Lung (tissue), 11 donors: ENCODE measurements at regions not wholly inside any gene's neighbourhood (a gene's known extent, or its start where the extent isn't known, plus 50 kb on each side); places are given as distances from the start of the nearest gene placed in this dataset.
A peak's percentile ranks its signal among the peaks of the same experiment; 100 is the strongest.

ENCODE experiments used
- ATAC-seq: fragments of 200-7000 bp; cut with Tn5 transposase; one replicate; pipeline ENCODE4 v1.9.1; 2020; ENCODE audit warnings: moderate number of reproducible peaks; ENCODE audit not compliant: insufficient read depth, low FRiP score
- DNase-seq, 3 donors: peaks; one replicate each; pipeline ENCODE4 v3.0.0-alpha.2; 2013 to 2017
- H3K27ac ChIP-seq, 2 donors: one replicate each; pipeline ENCODE4 v1.5.1; 2013; ENCODE audit warnings: mild to moderate bottlenecking in 2 of 2, moderate library complexity in 2 of 2, control low read depth in 1 of 2, inconsistent platforms in 1 of 2, low read depth in 1 of 2, low read length in 1 of 2
- H3K27me3 ChIP-seq, 3 donors: one replicate each; pipeline ENCODE4 v1.5.1; 2013; ENCODE audit warnings: low read length in 2 of 3; ENCODE audit not compliant: control insufficient read depth in 3 of 3, insufficient read depth in 3 of 3
- H3K36me3 ChIP-seq, 4 donors: one replicate each; pipeline ENCODE4 v1.5.1; 2013; ENCODE audit warnings: low read length in 4 of 4, mild to moderate bottlenecking in 1 of 4, moderate library complexity in 1 of 4; ENCODE audit not compliant: control insufficient read depth in 4 of 4, insufficient read depth in 4 of 4
- H3K4me1 ChIP-seq, 5 donors: one replicate each; pipeline ENCODE4 v1.5.1; 2013; ENCODE audit warnings: low read length in 5 of 5, mild to moderate bottlenecking in 2 of 5, moderate library complexity in 1 of 5; ENCODE audit not compliant: control insufficient read depth in 5 of 5, insufficient read depth in 5 of 5
- H3K4me3 ChIP-seq: one replicate; pipeline ENCODE4 v1.5.1; 2013; ENCODE audit warnings: mild to moderate bottlenecking, control low read depth, moderate library complexity
- H3K9ac ChIP-seq, 2 donors: one replicate each; pipeline ENCODE4 v1.5.1; 2013; ENCODE audit warnings: low read length in 2 of 2, control low read depth in 1 of 2; ENCODE audit not compliant: insufficient read depth in 1 of 2
- H3K9me3 ChIP-seq, 4 donors: one replicate each; pipeline ENCODE4 v1.5.1; 2013; ENCODE audit warnings: low read length in 3 of 4, mild to moderate bottlenecking in 1 of 4, moderate library complexity in 1 of 4; ENCODE audit not compliant: control insufficient read depth in 4 of 4, insufficient read depth in 3 of 4
- WGBS, 2 donors: extraction: QIAGEN DNeasy Blood & Tissue Kit; methylation state at CpG; one replicate each; pipeline ENCODE4 v1.1.7; 2013; 5-methylcytosine and 5-hydroxymethylcytosine counted together
- TF ChIP-seq, protein P1 (sequence below): IDR thresholded peaks from 2 replicates; pipeline ENCODE4 v1.5.1; 2012; ENCODE audit warnings: mild to moderate bottlenecking; ENCODE audit errors: control extremely low read depth, extremely low read depth
- donor health status: control.
- donor health status: control.
- donor health status: Bipolar disorder and iron deficiency.
- donor health status: healthy.
- donor health status: DM: yes; HTN: yes; CAD: no.

DNA sequence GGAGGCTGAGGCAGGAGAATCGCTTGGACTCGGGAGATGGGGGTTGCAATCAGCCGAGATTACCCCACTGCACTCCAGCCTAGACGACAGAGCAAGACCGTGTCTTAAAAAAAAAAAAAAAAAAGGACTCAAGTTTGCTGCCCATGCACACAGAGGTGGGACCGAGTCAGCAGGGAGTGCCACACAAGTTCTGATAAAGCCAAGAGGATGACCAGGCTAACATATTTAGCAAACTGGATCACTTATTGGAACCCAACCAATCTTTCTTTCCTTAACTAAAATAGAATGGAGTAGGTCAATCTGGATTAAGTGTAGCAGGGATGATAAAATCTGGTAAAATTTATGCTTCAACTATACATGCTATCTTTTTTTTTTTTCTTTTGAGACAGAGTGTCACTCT is 190.4 kb upstream of the FOXN3 start:
- H3K27me3 ChIP-seq: no peaks in the 10 kb centered on the region
- no peak for DNase-seq
- peaks cover 0 to 13% (median 0%) of the 10 kb centered on the region in 5 donors for H3K4me1 ChIP-seq
- no peak overlapping the region for H3K4me3 ChIP-seq
- H3K9me3 ChIP-seq: no peaks in the 10 kb centered on the region
- no peak overlapping the region for H3K9ac ChIP-seq
- 91 to 96% methylated on average over 6 of the region's 6 CpGs for WGBS, 2 donors
- H3K36me3 ChIP-seq: peaks cover 0 to under 1% (median 0%) of the 10 kb centered on the region in 4 donors
- TF ChIP-seq, protein P1, sequence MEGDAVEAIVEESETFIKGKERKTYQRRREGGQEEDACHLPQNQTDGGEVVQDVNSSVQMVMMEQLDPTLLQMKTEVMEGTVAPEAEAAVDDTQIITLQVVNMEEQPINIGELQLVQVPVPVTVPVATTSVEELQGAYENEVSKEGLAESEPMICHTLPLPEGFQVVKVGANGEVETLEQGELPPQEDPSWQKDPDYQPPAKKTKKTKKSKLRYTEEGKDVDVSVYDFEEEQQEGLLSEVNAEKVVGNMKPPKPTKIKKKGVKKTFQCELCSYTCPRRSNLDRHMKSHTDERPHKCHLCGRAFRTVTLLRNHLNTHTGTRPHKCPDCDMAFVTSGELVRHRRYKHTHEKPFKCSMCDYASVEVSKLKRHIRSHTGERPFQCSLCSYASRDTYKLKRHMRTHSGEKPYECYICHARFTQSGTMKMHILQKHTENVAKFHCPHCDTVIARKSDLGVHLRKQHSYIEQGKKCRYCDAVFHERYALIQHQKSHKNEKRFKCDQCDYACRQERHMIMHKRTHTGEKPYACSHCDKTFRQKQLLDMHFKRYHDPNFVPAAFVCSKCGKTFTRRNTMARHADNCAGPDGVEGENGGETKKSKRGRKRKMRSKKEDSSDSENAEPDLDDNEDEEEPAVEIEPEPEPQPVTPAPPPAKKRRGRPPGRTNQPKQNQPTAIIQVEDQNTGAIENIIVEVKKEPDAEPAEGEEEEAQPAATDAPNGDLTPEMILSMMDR: no peak
- H3K27ac ChIP-seq: no peak overlapping the region
- ATAC-seq: no peak

DNA sequence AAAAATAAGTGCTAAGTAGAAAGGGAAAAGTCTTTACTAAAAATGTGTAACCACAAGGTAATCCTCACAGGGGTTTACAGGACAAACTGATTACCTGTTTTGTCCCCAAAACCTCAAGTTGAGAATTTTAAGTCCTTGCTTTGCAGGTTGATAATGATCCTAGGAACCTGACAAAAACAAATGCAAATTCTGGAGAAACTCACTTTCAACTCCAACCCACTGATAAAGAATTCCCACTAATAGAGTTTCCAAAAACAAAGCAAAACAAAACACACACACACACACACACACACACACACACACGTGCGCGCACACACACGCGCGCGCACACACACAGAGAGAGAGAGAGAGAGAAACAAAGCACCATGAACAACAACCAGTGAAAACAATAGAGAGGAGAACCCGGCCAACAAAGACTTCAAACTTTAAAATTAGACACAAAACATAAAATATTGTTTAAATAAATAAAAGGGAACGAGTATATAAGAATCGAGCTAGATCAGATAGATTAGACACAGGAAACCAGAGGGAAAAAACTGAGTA is 187.0 kb upstream of the FOXN3 start:
- TF ChIP-seq, protein P1: no peak
- Histone ChIP-seq H3K27me3 (no peaks in the 10 kb centered on the region), H3K4me1 (peaks cover 0 to 22% (median 0%) of the 10 kb centered on the region in 5 donors), H3K4me3 (no peak overlapping the region), H3K36me3 (no peaks in the 10 kb centered on the region), H3K27ac (no peak overlapping the region), H3K9me3 (peaks cover 0 to 8% (median 0%) of the 10 kb centered on the region in 4 donors), H3K9ac (no peak overlapping the region)
- DNase-seq: no peak
- ATAC-seq: no peak
- 57 to 69% methylated on average over 10 of the region's 10 CpGs for WGBS, 2 donors

DNA sequence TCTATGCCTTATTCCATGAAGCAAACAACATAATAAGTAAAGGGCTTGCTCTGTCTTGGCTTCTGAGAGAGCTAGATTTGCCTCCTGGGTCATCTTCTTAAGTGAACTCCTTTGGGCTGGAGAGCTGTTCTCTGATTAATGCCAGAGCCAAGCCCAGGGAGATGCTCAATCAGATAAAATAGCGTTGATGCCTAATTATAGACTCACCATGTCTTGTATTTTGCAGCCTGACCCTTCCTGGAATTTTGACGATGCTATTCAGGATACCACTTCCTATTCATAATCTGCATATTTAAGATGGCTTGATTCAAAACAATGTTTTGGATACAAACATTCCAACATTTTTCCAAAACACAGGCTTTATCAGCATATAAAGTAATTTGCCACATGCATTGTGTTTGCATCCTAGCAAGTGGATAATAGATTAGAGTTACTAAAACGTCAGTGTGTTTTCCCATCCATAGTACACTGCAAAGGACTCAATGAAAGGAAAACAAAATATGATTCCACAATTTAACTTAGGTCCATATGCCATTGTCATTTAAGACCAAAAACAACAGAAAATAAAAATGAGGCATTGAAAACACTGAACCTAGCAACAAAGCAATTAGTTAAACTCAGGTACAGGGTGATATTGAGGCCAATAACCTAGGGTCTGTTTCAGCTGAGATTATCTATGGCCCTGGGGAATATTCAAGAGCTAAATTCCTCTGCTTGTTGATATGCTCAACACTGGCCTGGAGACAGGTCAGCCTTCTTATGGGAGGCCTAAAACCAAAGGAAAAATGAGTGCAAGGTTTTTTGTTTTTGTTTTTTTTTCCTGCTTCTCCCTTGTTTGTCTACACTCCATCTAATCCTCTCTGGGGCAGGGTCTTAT is 184.2 kb upstream of the FOXN3 start:
- Histone ChIP-seq H3K4me1 (peaks cover 0 to 19% (median 0%) of the 10 kb centered on the region in 5 donors), H3K27me3 (no peaks in the 10 kb centered on the region), H3K4me3 (no peak overlapping the region), H3K9me3 (peaks cover 0 to 19% (median 2%) of the 10 kb centered on the region in 4 donors), H3K36me3 (no peaks in the 10 kb centered on the region), H3K9ac (no peak overlapping the region), H3K27ac (peak overlapping the region in 1 of 2 donors; percentile 45)
- WGBS, 2 donors: 55 to 64% methylated on average over 3 of the region's 3 CpGs
- TF ChIP-seq, protein P1: no peak
- DNase-seq: no peak
- no peak for ATAC-seq
